GM23338 (cell line): ENCODE measurements at regions not wholly inside any gene's neighbourhood (a gene's known extent, or its start where the extent isn't known, plus 50 kb on each side); places are given as distances from the start of the nearest gene placed in this dataset.

Experiments
- ATAC-seq: fragments of 200-7000 bp; cut with Tn5 transposase; 3 replicates; pipeline ENCODE4 v1.9.1; 2020
- DNase-seq: peaks from one replicate; pipeline ENCODE4 v3.0.0-alpha.2; 2015; ENCODE audit warnings: low spot score
- H2AFZ ChIP-seq: fragments of 200-600 bp; sonication (generic); 2 replicates; pipeline ENCODE4 v1.8.0; 2016; ENCODE audit warnings: antibody characterized with exemption, mild to moderate bottlenecking, moderate library complexity
- H3F3A ChIP-seq: fragments of 200-600 bp; sonication (generic); replicated peaks from 2 replicates; pipeline ENCODE4 v1.8.0; 2017; ENCODE audit warnings: antibody characterized with exemption, mixed run types, low read depth
- H3K27ac ChIP-seq: fragments of 200-600 bp; sonication (generic); 2 replicates; pipeline ENCODE4 v1.6.1; 2016; ENCODE audit warnings: low read depth
- H3K27me3 ChIP-seq: fragments of 200-600 bp; sonication (generic); 2 replicates; pipeline ENCODE4 v1.8.0; 2016; ENCODE audit warnings: mild to moderate bottlenecking, mixed run types, moderate library complexity; ENCODE audit not compliant: insufficient read depth
- H3K36me3 ChIP-seq: fragments of 200-600 bp; sonication (generic); 2 replicates; pipeline ENCODE4 v1.8.0; 2016; ENCODE audit warnings: mild to moderate bottlenecking; ENCODE audit not compliant: insufficient read depth
- H3K4me1 ChIP-seq: fragments of 200-600 bp; sonication (generic); 2 replicates; pipeline ENCODE4 v1.8.0; 2016; ENCODE audit warnings: mild to moderate bottlenecking, moderate library complexity; ENCODE audit not compliant: insufficient read depth
- H3K4me2 ChIP-seq: fragments of 200-600 bp; sonication (generic); 2 replicates; pipeline ENCODE4 v1.7.1; 2017; ENCODE audit warnings: mixed run types
- H3K4me3 ChIP-seq: fragments of 200-600 bp; sonication (generic); 2 replicates; pipeline ENCODE4 v1.6.1; 2016; ENCODE audit warnings: mixed run types
- H3K79me2 ChIP-seq: fragments of 200-600 bp; sonication (generic); replicated peaks from 2 replicates; pipeline ENCODE4 v1.8.0; 2017; ENCODE audit warnings: mild to moderate bottlenecking; ENCODE audit not compliant: insufficient read depth
- H3K9me2 ChIP-seq: fragments of 200-600 bp; sonication (generic); 2 replicates; pipeline ENCODE4 v1.8.0; 2017; ENCODE audit not compliant: insufficient read depth
- H4K20me1 ChIP-seq: fragments of 200-600 bp; sonication (generic); replicated peaks from 2 replicates; pipeline ENCODE4 v1.8.0; 2017; ENCODE audit warnings: mild to moderate bottlenecking; ENCODE audit not compliant: insufficient read depth
- H3K27ac Mint-ChIP-seq: 2 replicates; pipeline ENCODE4 v1.8.0; 2020; ENCODE audit warnings: inconsistent platforms, mild to moderate bottlenecking, moderate library complexity, mixed read lengths
- H3K27me3 Mint-ChIP-seq: 3 replicates; pipeline ENCODE4 v1.8.0; 2022; ENCODE audit warnings: low read depth, mild to moderate bottlenecking, moderate library complexity, mixed read lengths, inconsistent platforms; ENCODE audit not compliant: insufficient read depth, poor library complexity
- H3K36me3 Mint-ChIP-seq: 3 replicates; pipeline ENCODE4 v1.8.0; 2021; ENCODE audit warnings: low read depth, mild to moderate bottlenecking, inconsistent platforms, moderate library complexity, mixed read lengths
- H3K4me1 Mint-ChIP-seq: 3 replicates; pipeline ENCODE4 v1.8.0; 2020; ENCODE audit warnings: mild to moderate bottlenecking, inconsistent platforms, mixed read lengths
- H3K4me3 Mint-ChIP-seq: 3 replicates; pipeline ENCODE4 v1.8.0; 2021; ENCODE audit warnings: moderate library complexity, mild to moderate bottlenecking, inconsistent platforms, mixed read lengths
- H3K9me3 Mint-ChIP-seq: 3 replicates; pipeline ENCODE4 v1.8.0; 2020; ENCODE audit warnings: moderate library complexity, mild to moderate bottlenecking, inconsistent platforms, mixed read lengths
- CREB1 ChIP-seq: fragments of 250-450 bp; sonication (Bioruptor Pico); IDR thresholded peaks from 2 replicates; pipeline ENCODE4 v1.5.0; 2020; ENCODE audit warnings: low read depth, mild to moderate bottlenecking, moderate library complexity
- EZH2 ChIP-seq: fragments of 200-600 bp; sonication (generic); IDR thresholded peaks from one replicate; pipeline ENCODE4 v1.8.0; 2017; ENCODE audit warnings: antibody characterized with exemption, mild to moderate bottlenecking, low read depth; ENCODE audit not compliant: unreplicated experiment
- NANOG ChIP-seq: IDR thresholded peaks from 2 replicates; pipeline ENCODE4 v1.6.1; 2016; ENCODE audit warnings: antibody characterized with exemption, borderline replicate concordance
- STAT1 ChIP-seq: IDR thresholded peaks from one replicate; pipeline ENCODE4 v1.6.1; 2016; ENCODE audit warnings: antibody characterized with exemption; ENCODE audit not compliant: unreplicated experiment
- ZNF114 ChIP-seq: fragments of 250-450 bp; sonication (Bioruptor Pico); IDR thresholded peaks from 2 replicates; pipeline ENCODE4 v1.5.0; 2020; ENCODE audit warnings: mild to moderate bottlenecking, moderate library complexity
- ZNF331 ChIP-seq: fragments of 250-450 bp; sonication (Bioruptor Pico); IDR thresholded peaks from 2 replicates; pipeline ENCODE4 v1.5.0; 2020; ENCODE audit warnings: low read depth, mild to moderate bottlenecking, moderate library complexity
- TF ChIP-seq, protein P1 (sequence below): IDR thresholded peaks from 2 replicates; pipeline ENCODE4 v1.6.1; 2016; ENCODE audit warnings: antibody characterized with exemption
- TF ChIP-seq, protein P2 (sequence below), 2 experiments: fragments of 200-600 bp in 1 of 2; sonication (generic) in 1 of 2; conservative IDR thresholded peaks; 2 replicates each; pipeline versions ENCODE4 v1.5.1 to v1.6.1; 2016 to 2017; ENCODE audit warnings: antibody characterized with exemption in 2 of 2, low read depth in 2 of 2, mild to moderate bottlenecking in 2 of 2, moderate library complexity in 1 of 2

DNA sequence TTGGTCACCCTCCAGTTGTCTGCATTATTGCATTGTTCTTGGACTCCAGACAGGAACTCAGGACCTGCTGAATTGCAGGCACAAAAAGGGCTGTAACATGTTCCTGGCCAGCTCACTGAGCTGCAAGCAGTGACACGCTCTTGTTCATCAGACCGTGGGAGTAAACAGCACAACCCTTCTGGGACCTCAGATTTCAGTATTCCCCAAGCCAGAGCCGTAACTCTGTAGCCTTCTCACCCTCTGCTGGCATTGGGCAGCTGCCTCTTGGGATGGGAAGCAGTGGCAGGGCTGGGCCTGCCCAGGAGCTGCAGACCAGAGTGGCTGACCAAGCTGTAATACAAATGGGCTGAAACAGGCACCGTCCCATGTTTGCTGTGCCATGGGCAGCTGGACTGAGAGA, 607.1 kb upstream of the BCHE start (continued):
- TF ChIP-seq ZNF114 (CRISPR knock-in tag), result no peak
- no peak for TF ChIP-seq CREB1 (CRISPR knock-in tag)
- TF ChIP-seq, protein P1, sequence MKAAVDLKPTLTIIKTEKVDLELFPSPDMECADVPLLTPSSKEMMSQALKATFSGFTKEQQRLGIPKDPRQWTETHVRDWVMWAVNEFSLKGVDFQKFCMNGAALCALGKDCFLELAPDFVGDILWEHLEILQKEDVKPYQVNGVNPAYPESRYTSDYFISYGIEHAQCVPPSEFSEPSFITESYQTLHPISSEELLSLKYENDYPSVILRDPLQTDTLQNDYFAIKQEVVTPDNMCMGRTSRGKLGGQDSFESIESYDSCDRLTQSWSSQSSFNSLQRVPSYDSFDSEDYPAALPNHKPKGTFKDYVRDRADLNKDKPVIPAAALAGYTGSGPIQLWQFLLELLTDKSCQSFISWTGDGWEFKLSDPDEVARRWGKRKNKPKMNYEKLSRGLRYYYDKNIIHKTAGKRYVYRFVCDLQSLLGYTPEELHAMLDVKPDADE, result no peak

DNA sequence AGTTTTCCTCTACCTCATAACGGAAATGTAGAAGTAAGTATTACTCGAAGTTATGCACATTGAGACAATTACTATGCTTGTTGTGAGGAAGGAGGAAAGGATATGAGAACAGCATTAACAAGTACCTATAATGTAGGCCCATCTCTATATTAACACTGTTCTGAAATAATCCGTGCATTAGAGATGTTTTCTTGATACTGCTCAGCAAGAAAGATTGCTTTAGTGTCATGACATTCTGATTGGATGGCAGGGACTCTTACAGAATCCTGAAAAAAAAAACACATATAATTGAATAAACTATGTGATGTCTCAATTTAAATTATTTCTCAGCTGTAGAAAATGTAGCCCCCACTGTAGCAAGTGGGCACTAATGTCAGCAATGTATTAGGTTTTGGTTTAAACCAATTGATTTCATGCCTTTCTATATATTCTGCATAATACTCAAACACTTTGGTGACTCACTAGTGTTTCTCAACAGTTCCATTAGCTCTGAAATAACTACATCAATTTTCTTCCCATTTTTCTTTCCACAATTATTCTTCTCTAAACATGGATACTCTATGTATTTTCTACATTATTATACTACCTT, 598.3 kb upstream of the BCHE start:
- Histone ChIP-seq H4K20me1 (no peaks in the 10 kb centered on the region), H3K36me3 (no peaks in the 10 kb centered on the region), H3K4me1 (no peaks in the 10 kb centered on the region), H3F3A (no peaks in the 10 kb centered on the region), H3K9me2 (no peaks in the 10 kb centered on the region), H3K27ac (no peak overlapping the region), H3K79me2 (no peaks in the 10 kb centered on the region), H3K4me3 (no peak overlapping the region), H3K27me3 (no peaks in the 10 kb centered on the region), H3K4me2 (no peak overlapping the region), H2AFZ (no peak overlapping the region)
- no peak for DNase-seq
- H3K27ac Mint-ChIP-seq, result no peak overlapping the region
- no peak overlapping the region for H3K4me3 Mint-ChIP-seq
- TF ChIP-seq ZNF331 (CRISPR knock-in tag), result no peak
- TF ChIP-seq, protein P2, sequence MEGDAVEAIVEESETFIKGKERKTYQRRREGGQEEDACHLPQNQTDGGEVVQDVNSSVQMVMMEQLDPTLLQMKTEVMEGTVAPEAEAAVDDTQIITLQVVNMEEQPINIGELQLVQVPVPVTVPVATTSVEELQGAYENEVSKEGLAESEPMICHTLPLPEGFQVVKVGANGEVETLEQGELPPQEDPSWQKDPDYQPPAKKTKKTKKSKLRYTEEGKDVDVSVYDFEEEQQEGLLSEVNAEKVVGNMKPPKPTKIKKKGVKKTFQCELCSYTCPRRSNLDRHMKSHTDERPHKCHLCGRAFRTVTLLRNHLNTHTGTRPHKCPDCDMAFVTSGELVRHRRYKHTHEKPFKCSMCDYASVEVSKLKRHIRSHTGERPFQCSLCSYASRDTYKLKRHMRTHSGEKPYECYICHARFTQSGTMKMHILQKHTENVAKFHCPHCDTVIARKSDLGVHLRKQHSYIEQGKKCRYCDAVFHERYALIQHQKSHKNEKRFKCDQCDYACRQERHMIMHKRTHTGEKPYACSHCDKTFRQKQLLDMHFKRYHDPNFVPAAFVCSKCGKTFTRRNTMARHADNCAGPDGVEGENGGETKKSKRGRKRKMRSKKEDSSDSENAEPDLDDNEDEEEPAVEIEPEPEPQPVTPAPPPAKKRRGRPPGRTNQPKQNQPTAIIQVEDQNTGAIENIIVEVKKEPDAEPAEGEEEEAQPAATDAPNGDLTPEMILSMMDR (conservative IDR thresholded peaks at IDR 0.05; ENCODE audit: low read depth in 2 of 2), result no peak
- no peak for TF ChIP-seq STAT1
- no peaks in the 10 kb centered on the region for H3K36me3 Mint-ChIP-seq
- no peaks in the 10 kb centered on the region for H3K27me3 Mint-ChIP-seq
- no peak for ATAC-seq
- no peaks in the 10 kb centered on the region for H3K9me3 Mint-ChIP-seq
- no peaks in the 10 kb centered on the region for H3K4me1 Mint-ChIP-seq

DNA sequence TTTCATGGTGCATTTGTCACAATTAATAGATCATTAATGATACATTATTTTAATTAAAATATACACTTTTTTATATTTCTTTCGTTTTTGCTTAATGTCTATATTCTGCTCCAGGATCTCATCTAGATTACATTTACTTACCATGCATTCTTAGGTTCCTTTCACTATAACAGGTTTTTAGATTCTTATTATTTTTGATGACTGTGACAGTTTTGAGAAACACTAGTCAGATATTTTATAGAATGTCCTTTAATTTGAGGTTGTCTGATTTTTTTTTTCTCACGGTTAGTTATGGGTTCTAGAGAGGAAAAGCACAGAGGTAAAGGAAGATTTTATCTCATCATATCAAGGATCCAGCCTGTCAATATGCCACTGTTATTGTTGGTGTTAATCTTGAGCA, 595.8 kb upstream of the BCHE start:
- no peaks in the 10 kb centered on the region for H3K9me2 ChIP-seq
- no peaks in the 10 kb centered on the region for H3K27me3 Mint-ChIP-seq
- H3K4me2 ChIP-seq, result no peak overlapping the region
- H2AFZ ChIP-seq, result no peak overlapping the region
- DNase-seq, result no peak
- H3K27ac Mint-ChIP-seq, result no peak overlapping the region
- H3K27ac ChIP-seq, result no peak overlapping the region
- no peaks in the 10 kb centered on the region for H3F3A ChIP-seq
- no peak overlapping the region for H3K4me3 Mint-ChIP-seq
- no peaks in the 10 kb centered on the region for H3K36me3 Mint-ChIP-seq
- H3K4me3 ChIP-seq, result no peak overlapping the region
- H3K36me3 ChIP-seq, result no peaks in the 10 kb centered on the region
- ATAC-seq, result no peak
- H3K4me1 Mint-ChIP-seq, result no peaks in the 10 kb centered on the region
- no peaks in the 10 kb centered on the region for H3K27me3 ChIP-seq
- H3K79me2 ChIP-seq, result no peaks in the 10 kb centered on the region
- H4K20me1 ChIP-seq, result no peaks in the 10 kb centered on the region
- no peaks in the 10 kb centered on the region for H3K4me1 ChIP-seq
- no peaks in the 10 kb centered on the region for H3K9me3 Mint-ChIP-seq
- TF ChIP-seq, protein P1, result no peak
- TF ChIP-seq STAT1 (no peak), NANOG (no peak), ZNF331 (CRISPR knock-in tag) (no peak), EZH2 (no peak)
- TF ChIP-seq, protein P2 (conservative IDR thresholded peaks at IDR 0.05; ENCODE audit: low read depth in 2 of 2), result no peak
